ENCODE measurements at regions not wholly inside any gene's neighbourhood (a gene's known extent, or its start where the extent isn't known, plus 50 kb on each side); places are given as distances from the start of the nearest gene placed in this dataset.

DNA sequence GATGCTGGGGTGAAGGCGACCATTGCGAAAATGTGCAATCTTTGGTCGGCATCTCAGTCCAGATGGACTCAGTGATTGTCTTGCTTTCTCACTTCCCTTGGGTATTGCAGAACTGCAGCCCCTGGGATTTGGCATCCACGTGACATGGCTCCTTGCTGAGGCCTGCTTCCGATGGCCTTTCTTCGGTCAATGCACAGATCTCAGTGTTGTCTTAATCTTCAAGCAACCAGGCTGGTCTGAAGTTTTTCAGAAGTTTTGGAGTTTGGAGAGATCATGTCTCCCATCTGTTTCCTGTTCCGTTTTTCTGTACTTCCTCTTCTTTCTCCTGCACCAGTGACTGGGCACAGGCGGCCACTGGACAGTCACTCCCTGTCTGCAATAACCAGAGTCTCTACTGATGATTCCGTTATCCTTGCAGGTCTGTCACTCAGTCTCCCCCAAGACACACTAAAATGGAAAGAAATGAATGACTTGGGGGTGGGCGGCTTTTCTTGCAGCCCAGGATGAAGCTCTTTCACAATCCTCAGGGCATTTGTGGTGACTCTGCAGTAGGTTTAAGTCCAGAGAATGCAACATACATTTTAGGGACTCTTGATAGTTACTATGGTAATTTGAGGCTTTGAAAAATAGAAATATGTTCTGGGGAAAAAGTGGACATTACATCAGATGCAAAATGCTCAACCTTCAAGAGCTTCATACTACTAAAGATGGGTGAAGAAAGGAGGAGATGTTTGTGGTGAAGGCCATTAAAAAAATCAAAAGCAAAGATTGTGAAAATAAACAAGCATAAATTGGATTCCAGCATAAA, 106.3 kb upstream of the ZFHX3 start:
- H3K27ac ChIP-seq (ENCODE audit: poor library complexity, severe bottlenecking), result no peak overlapping the region
- DNase-seq (ENCODE audit: low spot score), result no peak
- no peaks in the 10 kb centered on the region for H3K36me3 ChIP-seq (ENCODE audit: low read depth)
- TF ChIP-seq, protein P1, sequence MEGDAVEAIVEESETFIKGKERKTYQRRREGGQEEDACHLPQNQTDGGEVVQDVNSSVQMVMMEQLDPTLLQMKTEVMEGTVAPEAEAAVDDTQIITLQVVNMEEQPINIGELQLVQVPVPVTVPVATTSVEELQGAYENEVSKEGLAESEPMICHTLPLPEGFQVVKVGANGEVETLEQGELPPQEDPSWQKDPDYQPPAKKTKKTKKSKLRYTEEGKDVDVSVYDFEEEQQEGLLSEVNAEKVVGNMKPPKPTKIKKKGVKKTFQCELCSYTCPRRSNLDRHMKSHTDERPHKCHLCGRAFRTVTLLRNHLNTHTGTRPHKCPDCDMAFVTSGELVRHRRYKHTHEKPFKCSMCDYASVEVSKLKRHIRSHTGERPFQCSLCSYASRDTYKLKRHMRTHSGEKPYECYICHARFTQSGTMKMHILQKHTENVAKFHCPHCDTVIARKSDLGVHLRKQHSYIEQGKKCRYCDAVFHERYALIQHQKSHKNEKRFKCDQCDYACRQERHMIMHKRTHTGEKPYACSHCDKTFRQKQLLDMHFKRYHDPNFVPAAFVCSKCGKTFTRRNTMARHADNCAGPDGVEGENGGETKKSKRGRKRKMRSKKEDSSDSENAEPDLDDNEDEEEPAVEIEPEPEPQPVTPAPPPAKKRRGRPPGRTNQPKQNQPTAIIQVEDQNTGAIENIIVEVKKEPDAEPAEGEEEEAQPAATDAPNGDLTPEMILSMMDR (IDR thresholded peaks at IDR 0.05; ENCODE audit: poor library complexity, severe bottlenecking), result no peak
- no peak overlapping the region for H3K4me3 ChIP-seq (ENCODE audit: severe bottlenecking)
- no peaks in the 10 kb centered on the region for H3K9me3 ChIP-seq (ENCODE audit: severe bottlenecking)
- H3K27me3 ChIP-seq (ENCODE audit: insufficient read depth, poor library complexity, severe bottlenecking), result no peaks in the 10 kb centered on the region
- ATAC-seq (ENCODE audit: low read depth), result no peak
- H3K4me1 ChIP-seq (ENCODE audit: insufficient read depth, poor library complexity, severe bottlenecking), result no peaks in the 10 kb centered on the region

DNA sequence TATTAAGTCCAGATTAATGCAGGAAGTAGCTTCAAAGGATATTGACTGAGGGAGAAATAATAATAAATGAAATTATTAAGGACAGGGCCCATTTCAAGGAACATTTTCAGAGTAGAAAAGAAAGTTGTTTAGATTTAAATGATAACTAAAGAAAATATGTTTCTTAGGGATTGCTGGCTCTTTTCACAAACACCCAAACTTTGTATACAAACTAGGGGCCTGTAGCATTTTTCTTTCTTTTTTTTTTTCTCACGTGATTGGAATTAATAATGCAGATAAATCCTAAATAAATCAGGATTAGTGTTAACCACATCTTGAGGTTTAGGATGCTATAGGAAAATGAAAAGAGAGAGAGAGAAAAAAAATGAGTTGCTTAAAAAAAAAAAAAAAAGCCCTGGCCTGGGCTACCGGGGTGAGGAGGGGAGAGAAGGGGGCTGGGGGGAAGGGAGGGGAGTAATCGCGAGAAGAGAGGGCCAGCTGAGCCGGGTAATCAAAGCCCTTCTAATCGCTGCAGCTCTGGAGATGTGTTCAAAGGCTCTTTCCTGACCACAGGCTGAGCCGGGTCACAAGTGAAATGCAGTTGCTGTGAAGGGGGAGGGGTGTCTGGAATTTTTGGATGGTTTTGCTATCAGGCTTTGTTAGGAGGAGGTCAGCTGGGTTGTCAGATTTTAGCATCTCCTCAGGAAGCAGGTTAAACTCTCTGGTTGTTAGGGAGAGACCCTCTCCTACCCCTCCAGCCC, 104.6 kb upstream of the ZFHX3 start:
- H3K27me3 ChIP-seq (ENCODE audit: insufficient read depth, poor library complexity, severe bottlenecking), result no peaks in the 10 kb centered on the region
- H3K27ac ChIP-seq (ENCODE audit: poor library complexity, severe bottlenecking), result no peak overlapping the region
- DNase-seq (ENCODE audit: low spot score) (no peak), ATAC-seq (ENCODE audit: low read depth) (no peak)
- no peaks in the 10 kb centered on the region for H3K36me3 ChIP-seq (ENCODE audit: low read depth)
- no peaks in the 10 kb centered on the region for H3K4me1 ChIP-seq (ENCODE audit: insufficient read depth, poor library complexity, severe bottlenecking)
- no peaks in the 10 kb centered on the region for H3K9me3 ChIP-seq (ENCODE audit: severe bottlenecking)
- TF ChIP-seq, protein P1 (IDR thresholded peaks at IDR 0.05; ENCODE audit: poor library complexity, severe bottlenecking), result no peak
- no peak overlapping the region for H3K4me3 ChIP-seq (ENCODE audit: severe bottlenecking)

- no peaks in the 10 kb centered on the region for H3K4me1 ChIP-seq (ENCODE audit: insufficient read depth, poor library complexity, severe bottlenecking)
- H3K9me3 ChIP-seq (ENCODE audit: severe bottlenecking), result no peaks in the 10 kb centered on the region
- no peaks in the 10 kb centered on the region for H3K27me3 ChIP-seq (ENCODE audit: insufficient read depth, poor library complexity, severe bottlenecking)
- H3K4me3 ChIP-seq (ENCODE audit: severe bottlenecking), result no peak overlapping the region
- ATAC-seq (ENCODE audit: low read depth), result no peak
- no peak for DNase-seq (ENCODE audit: low spot score)
- H3K36me3 ChIP-seq (ENCODE audit: low read depth), result no peaks in the 10 kb centered on the region
- TF ChIP-seq, protein P1 (IDR thresholded peaks at IDR 0.05; ENCODE audit: poor library complexity, severe bottlenecking), result no peak
- H3K27ac ChIP-seq (ENCODE audit: poor library complexity, severe bottlenecking), result no peak overlapping the region
Observed at GRCh38 chr16:73151941-73152340, 104.0 kb upstream of the ZFHX3 start.

GRCh38 chr16:73151225-73151624, 103.3 kb upstream of the ZFHX3 start:
- no peak overlapping the region for H3K4me3 ChIP-seq (ENCODE audit: severe bottlenecking)
- H3K36me3 ChIP-seq (ENCODE audit: low read depth), result no peaks in the 10 kb centered on the region
- no peaks in the 10 kb centered on the region for H3K9me3 ChIP-seq (ENCODE audit: severe bottlenecking)
- no peak overlapping the region for H3K27ac ChIP-seq (ENCODE audit: poor library complexity, severe bottlenecking)
- no peak for DNase-seq (ENCODE audit: low spot score)
- TF ChIP-seq, protein P1 (IDR thresholded peaks at IDR 0.05; ENCODE audit: poor library complexity, severe bottlenecking), result no peak
- H3K4me1 ChIP-seq (ENCODE audit: insufficient read depth, poor library complexity, severe bottlenecking), result no peaks in the 10 kb centered on the region
- H3K27me3 ChIP-seq (ENCODE audit: insufficient read depth, poor library complexity, severe bottlenecking), result no peaks in the 10 kb centered on the region
- no peak for ATAC-seq (ENCODE audit: low read depth)
